ENCODE measurements at regions not wholly inside any gene's neighbourhood (a gene's known extent, or its start where the extent isn't known, plus 50 kb on each side); places are given as distances from the start of the nearest gene placed in this dataset.
"Not testable (repeated sequence)": the region's sequence is repeated elsewhere in the genome, so short reads cannot be mapped to it uniquely, and the experiment has no call there.

DNA sequence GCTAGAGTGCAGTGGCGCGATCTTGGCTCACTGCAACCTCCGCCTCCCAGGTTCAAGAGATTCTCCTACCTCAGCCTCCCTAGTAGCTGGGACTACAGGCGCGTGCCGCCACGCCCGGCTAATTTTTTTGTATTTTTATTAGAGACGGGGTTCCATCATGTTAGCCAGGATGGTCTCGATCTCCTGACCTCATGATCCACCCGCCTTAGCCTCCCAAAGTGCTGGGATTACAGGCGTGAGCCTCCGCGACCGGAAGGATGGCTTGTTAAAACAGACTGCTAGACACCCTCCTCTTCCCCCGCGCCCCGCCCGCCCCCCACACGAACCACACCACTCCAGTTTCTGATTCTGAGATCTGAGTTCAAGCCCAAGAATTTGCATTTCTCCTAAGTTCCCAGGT lies 71.2 kb upstream of the ZNF184 start:
- DNase-seq (ENCODE audit: low read depth): not testable (repeated sequence)

DNA sequence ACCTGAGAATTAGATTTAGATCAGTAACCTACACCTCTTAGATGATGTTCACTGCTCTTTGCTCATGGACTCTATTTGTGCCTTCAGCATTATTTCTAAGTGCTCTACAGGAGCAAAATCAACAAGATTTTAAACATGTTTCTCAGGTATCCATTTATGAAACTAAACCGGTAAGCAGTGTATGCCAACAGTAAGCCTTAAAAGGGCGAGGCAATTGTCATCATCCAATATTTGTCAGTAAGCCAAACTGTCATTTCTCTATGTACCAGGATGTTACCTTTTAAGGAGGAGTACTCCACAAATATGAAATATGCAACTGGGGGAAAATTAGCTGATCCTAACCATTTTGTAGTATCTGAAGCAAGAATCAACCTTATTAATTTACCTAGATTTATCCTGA lies 69.6 kb upstream of the ZNF184 start:
- no peak for DNase-seq (ENCODE audit: low read depth)

DNA sequence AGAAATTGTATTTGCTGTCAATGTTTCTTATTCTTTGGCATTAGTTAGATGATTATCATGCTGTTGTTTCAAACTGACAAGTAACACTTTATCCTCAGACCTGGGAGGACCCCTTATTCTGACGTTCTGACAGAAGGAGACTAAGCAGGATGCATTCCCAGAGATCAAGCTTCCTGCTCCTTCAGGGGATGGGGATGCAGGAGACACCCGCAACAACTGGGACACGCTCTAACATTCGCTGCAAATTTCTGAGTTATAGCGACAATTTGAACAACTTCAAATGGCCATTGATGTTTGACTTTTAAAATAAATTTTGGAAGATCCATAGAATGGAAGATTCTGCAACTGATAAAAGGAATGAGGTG lies 69.0 kb upstream of the ZNF184 start:
- no peak for DNase-seq (ENCODE audit: low read depth)

DNA sequence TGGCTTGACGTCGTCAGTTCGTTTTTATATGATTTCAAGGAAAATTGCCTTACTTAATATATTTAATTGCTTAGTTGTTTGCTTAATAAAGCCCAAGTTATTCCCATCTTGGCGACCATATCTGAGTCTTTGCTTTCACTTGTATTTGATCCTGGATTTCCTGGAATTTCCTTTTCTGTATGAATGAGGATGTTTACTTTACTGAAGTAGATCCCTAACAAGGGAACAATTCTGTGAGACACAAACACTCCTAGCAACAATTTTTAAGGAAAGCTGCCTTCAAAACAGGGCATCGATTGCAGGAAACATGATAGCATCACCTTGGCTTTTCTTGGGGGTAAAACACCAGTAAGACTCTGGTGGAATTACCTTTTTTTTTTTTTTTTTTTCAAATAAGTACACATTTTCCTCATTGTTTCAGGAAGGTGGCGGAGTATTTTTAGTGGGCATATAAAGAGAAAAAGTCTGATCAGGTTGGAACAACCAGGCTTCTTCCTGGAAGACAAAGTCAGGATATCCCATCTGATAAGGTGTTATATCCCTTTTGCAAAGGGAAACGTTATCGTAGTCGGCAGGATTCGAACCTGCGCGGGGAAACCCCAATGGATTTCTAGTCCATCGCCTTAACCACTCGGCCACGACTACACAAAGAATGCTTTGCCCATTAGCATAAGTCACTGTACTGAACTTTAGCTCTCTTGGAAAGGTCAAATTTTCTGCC lies 68.5 kb upstream of the ZNF184 start:
- no peak for DNase-seq (ENCODE audit: low read depth)

DNA sequence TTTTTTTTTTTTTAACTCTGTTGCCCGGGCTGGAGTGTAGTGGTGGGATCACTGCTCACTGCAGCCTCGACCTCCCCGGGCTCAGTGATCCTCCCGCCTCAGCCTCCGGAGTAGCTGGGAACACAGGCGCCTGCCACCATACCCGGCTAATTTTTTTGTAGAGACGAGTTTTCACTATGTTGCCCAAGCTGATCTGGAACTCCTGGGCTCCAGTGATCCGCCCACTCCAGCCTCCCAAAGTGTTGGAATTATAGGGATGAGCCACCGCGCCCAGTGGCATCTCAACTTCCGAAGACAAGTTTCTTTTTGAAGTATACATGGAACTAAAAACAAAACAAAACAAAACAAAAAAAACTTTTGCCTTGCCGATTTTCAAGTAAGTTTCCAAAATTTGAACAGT lies 66.6 kb upstream of the ZNF184 start:
- no peak for DNase-seq (ENCODE audit: low read depth)

DNA sequence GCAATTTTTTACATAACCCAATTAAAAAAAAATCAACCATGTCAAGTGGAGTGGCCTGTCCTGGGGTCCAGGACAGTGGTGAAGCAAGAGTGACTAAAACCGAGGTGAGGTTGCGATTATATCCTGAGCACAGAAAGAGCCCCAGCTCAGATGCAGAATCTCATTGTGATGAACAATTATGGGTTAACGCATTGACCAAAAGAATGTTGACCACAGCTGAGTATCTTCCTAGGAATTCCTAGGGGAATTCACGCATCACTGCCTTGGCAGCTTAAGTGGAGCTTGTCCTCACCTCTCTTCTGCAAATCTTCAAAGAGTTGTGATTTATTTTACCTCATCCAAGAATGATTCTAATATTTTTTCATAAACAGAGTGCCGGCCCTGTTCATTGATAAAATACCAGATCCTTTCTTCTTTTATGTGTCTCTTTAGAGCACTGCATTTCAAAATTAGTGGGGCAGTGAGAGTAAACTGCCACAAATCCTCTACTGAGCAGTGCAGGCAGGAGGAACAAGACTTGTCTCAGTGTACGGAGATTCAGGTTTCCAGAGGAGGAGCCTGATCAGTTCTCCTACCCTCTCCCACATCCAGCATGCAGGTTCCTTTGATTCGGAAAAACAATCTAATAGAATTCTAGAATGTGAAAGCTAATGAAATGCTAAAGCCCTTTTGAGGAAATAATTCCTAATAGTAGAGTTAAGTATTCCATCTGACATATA lies 60.1 kb upstream of the ZNF184 start:
- DNase-seq (ENCODE audit: low read depth): no peak

DNA sequence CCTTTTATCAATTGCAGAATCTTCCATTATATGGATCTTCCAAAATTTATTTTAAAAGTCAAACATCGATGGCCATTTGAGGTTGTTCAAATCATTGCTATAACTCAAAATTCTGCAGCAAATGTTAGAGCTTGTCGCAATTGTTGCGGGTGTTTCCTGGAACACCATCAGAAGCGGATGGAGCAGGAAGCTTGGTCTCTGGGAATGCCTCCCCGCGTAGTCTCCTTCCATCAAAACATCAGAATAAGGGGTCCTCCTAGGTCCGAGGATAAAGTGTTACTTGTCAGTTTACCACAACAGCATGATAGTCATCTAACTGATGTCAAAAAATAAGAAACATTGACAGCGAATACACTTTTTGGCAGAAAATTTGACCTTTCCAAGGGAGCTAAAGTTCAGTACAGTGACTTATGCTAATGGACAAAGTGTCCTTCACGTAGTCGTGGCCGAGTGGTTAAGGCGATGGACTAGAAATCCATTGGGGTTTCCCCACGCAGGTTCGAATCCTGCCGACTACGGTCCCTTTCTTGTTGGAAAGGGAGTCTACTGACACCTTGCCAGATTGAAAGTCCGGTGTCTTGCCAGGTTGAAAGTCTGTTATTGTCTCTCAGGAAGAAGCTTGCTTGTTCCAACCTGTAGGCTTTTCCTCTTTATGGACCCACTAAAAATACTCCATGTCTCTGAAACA lies 59.0 kb upstream of the ZNF184 start:
- DNase-seq (ENCODE audit: low read depth): no peak

DNA sequence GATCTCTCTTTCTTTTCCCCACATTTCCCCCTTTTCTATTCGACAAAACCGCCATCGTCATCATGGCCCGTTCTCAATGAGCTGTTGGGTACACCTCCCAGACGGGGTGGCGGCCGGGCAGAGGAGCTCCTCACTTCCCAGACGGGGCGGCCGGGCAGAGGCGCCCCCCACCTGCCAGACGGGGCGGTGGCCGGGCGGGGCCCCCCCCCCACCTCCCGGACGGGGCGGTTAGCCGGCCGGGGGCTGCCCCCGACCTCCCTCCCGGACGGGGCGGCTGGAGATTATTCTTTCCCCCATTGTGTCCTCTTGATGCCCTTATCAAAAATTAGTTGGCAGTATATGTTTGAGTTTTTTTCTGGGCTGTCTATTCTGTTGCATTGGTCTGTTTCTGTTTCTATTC lies 56.9 kb upstream of the ZNF184 start:
- DNase-seq (ENCODE audit: low read depth): not testable (repeated sequence)

DNA sequence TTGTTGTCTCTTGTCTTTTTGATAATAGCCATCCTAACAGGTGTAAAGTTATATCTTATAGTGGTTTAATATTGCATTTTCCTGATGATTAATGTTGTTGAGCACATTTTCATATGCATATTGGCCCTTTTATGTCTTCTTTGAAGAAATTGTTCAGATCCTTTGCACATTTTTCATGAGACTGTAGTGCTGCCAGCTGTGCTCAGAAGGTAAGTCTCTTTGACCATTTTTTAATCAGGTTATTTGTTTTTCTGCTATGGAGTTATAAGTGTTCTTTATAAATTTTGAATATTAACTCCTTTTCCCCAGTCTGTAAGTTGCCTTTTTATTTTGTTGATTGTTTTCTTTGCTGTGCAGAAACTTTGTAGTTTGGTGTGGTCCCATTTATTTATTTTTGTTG lies 55.8 kb upstream of the ZNF184 start:
- DNase-seq (ENCODE audit: low read depth): no peak
